HepG2 (cell line): ENCODE measurements at regions not wholly inside any gene's neighbourhood (a gene's known extent, or its start where the extent isn't known, plus 50 kb on each side); places are given as distances from the start of the nearest gene placed in this dataset.
"Not testable (repeated sequence)": the region's sequence is repeated elsewhere in the genome, so short reads cannot be mapped to it uniquely, and the experiment has no call there.

Experiments used
- ATAC-seq: fragments of 200-7000 bp; cut with Tn5 transposase; 3 replicates; pipeline ENCODE4 v1.9.1; 2020; ENCODE audit warnings: mild to moderate bottlenecking, moderate library complexity
- BruUV-seq: library from RNA; stranded (reverse); fragments of 400-500 nt; replicated peaks from 2 replicates; lab custom pipeline; 2021; lab: Mats Ljungman, UMichigan
- CTCF ChIA-PET: fragments of 300-600 bp; formaldehyde crosslinking; extraction: SDS; loops from one replicate; lab custom pipeline; 2021; ENCODE audit warnings: low total read pairs, inconsistent platforms, low intra/inter-chr PET ratio; lab: Yijun Ruan, JAX
- POLR2A ChIA-PET: fragments of 350-600 bp; sonication (Branson Sonifier 250); formaldehyde crosslinking; loops from one replicate; lab custom pipeline; 2020; ENCODE audit warnings: antibody characterized with exemption, inconsistent platforms; lab: Yijun Ruan, JAX
- DNase-seq: peaks from one replicate; pipeline ENCODE4 v3.0.0-alpha.2; 2015; ENCODE audit warnings: low spot score
- FAIRE-seq: peaks from 3 replicates; lab custom pipeline; 2011; peaks lifted over from hg19 to GRCh38; lab: Jason Lieb, UNC
- H2AFZ ChIP-seq: one replicate; pipeline ENCODE4 v1.6.1; 2011; ENCODE audit warnings: low read length, inconsistent platforms
- H3K27ac ChIP-seq: fragments of 300-600 bp; 3 replicates; pipeline ENCODE4 v1.8.0; 2011; ENCODE audit warnings: mixed run types, mild to moderate bottlenecking, mixed read lengths, low read length, inconsistent platforms; ENCODE audit not compliant: insufficient read depth; ENCODE audit errors: extremely low read length
- H3K27me3 ChIP-seq, 2 experiments: fragments of 200-600 bp in 1 of 2; 2 replicates in 1 of 2; 3 replicates in 1 of 2; pipeline versions ENCODE4 v1.6.0 to v1.8.0; 2011; ENCODE audit warnings: low read length in 2 of 2, mild to moderate bottlenecking in 2 of 2, moderate library complexity in 2 of 2, inconsistent platforms in 1 of 2; ENCODE audit not compliant: insufficient read depth in 2 of 2, control insufficient read depth in 1 of 2
- H3K36me3 ChIP-seq, 2 experiments: fragments of 200-600 bp in 1 of 2; replicated peaks in 1 of 2; 2 replicates in 1 of 2; 3 replicates in 1 of 2; pipeline versions ENCODE4 v1.5.1 to v1.8.0; 2011; ENCODE audit warnings: low read length in 2 of 2, inconsistent platforms in 1 of 2; ENCODE audit not compliant: insufficient read depth in 2 of 2, control insufficient read depth in 1 of 2
- H3K4me1 ChIP-seq: 2 replicates; pipeline ENCODE4 v1.5.1; 2012; ENCODE audit warnings: low read length, inconsistent platforms; ENCODE audit not compliant: insufficient read depth
- H3K4me2 ChIP-seq: 2 replicates; pipeline ENCODE4 v1.6.0; 2011; ENCODE audit warnings: low read depth, low read length, inconsistent platforms
- H3K4me3 ChIP-seq, 3 experiments: fragments of 200-600 bp in 1 of 3; sonication (generic), shearing (Covaris generic) in 1 of 3; replicated peaks in 1 of 3; 2 replicates each; pipeline ENCODE4 v1.5.1; 2011 to 2016; ENCODE audit warnings: low read length in 3 of 3, inconsistent platforms in 2 of 3, low read depth in 2 of 3, mild to moderate bottlenecking in 2 of 3, control low read depth in 1 of 3, mixed read lengths in 1 of 3; ENCODE audit not compliant: insufficient read depth in 1 of 3
- H3K79me2 ChIP-seq: one replicate; pipeline ENCODE4 v1.6.1; 2011; ENCODE audit warnings: low read length, inconsistent platforms; ENCODE audit not compliant: insufficient read depth
- H3K9ac ChIP-seq: 2 replicates; pipeline ENCODE4 v1.6.0; 2011; ENCODE audit warnings: mild to moderate bottlenecking, low read depth, low read length, inconsistent platforms; ENCODE audit not compliant: insufficient read depth
- H3K9me3 ChIP-seq: 2 replicates; pipeline ENCODE4 v1.5.1; 2012; ENCODE audit warnings: mild to moderate bottlenecking, low read length
- H4K20me1 ChIP-seq: 2 replicates; pipeline ENCODE4 v1.6.0; 2011; ENCODE audit warnings: inconsistent platforms, mild to moderate bottlenecking, low read length, moderate library complexity; ENCODE audit not compliant: insufficient read depth
- FOXA1 ChIP-seq, 2 experiments: fragments of 450-650 bp in 1 of 2; sonication (generic) in 1 of 2; formaldehyde crosslinking in 1 of 2; IDR thresholded peaks; 2 replicates each; pipeline versions ENCODE4 v1.4.0 to v1.6.1; 2016 to 2020; ENCODE audit warnings: missing genetic modification reagents in 1 of 2
- TAF1 ChIP-seq: sonication (generic); formaldehyde crosslinking; IDR thresholded peaks from 2 replicates; pipeline ENCODE4 v1.4.0; 2020; ENCODE audit warnings: missing genetic modification reagents
- WGBS: methylation state at CpG from one replicate; pipeline ENCODE4 v1.1.6; 2017; ENCODE audit warnings: low lambda C conversion rate; 5-methylcytosine and 5-hydroxymethylcytosine counted together
- in situ Hi-C: cut with HindIII; loops from 2 replicates; pipeline ENCODE4 v1.10.0; 2017; ENCODE audit warnings: low pct_unique_long_range_greater_than_20kb; ENCODE audit not compliant: extremely low pct_ligation_motif_present
- intact Hi-C: fragments of 100-400 bp; cut with micrococcal nuclease; formaldehyde crosslinking; loops from one replicate; pipeline ENCODE4 v1.10.0; 2022; ENCODE audit not compliant: unreplicated experiment
- TF ChIP-seq, protein P1 (sequence below): sonication (generic); formaldehyde crosslinking; IDR thresholded peaks from 2 replicates; pipeline ENCODE4 v1.4.0; 2020; ENCODE audit warnings: missing genetic modification reagents, borderline replicate concordance

DNA sequence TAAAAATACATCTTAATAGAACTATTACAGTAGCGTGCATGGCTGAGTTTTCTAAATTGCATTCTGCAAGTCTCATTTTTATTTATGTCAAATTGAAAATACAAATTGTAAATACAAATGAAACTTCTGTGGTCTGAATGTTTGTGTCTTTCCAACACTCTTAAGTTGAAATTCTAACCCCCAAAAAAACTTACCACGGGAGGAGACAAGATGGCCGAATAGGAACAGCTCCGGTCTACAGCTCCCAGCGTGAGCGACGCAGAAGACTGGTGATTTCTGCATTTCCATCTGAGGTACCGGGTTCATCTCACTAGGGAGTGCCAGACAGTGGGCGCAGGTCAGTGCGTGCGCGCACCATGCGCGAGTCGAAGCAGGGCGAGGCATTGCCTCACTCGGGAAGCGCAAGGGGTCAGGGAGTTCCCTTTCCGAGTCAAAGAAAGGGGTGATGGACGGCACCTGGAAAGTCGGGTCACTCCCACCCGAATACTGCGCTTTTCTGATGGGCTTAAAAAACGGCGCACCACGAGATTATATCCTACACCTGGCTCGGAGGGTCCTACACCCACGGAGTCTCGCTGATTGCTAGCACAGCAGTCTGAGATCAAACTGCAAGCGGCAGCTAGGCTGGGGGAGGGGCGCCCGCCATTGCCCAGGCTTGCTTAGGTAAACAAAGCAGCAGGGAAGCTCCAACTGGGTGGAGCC is 83.9 kb upstream of the PAM start:
- FAIRE-seq; CTCF ChIA-PET; H3K27me3 ChIP-seq; H3K36me3 ChIP-seq; ATAC-seq; H4K20me1 ChIP-seq; H3K9me3 ChIP-seq; H3K27ac ChIP-seq; DNase-seq; H3K79me2 ChIP-seq; intact Hi-C loops; in situ Hi-C loops; POLR2A ChIA-PET; H3K4me1 ChIP-seq; TF ChIP-seq FOXA1 (IDR thresholded peaks at IDR 0.05): not testable (repeated sequence)
- 57% methylated on average over 22 of the region's 32 CpGs for WGBS
- Histone ChIP-seq H2AFZ (peak overlapping the region; percentile 57), H3K4me3 (peak overlapping the region; percentile 47 to 54 (median 48)), H3K4me2 (peak overlapping the region; percentile 57), H3K9ac (peak overlapping the region; percentile 22)
- TF ChIP-seq, protein P1, sequence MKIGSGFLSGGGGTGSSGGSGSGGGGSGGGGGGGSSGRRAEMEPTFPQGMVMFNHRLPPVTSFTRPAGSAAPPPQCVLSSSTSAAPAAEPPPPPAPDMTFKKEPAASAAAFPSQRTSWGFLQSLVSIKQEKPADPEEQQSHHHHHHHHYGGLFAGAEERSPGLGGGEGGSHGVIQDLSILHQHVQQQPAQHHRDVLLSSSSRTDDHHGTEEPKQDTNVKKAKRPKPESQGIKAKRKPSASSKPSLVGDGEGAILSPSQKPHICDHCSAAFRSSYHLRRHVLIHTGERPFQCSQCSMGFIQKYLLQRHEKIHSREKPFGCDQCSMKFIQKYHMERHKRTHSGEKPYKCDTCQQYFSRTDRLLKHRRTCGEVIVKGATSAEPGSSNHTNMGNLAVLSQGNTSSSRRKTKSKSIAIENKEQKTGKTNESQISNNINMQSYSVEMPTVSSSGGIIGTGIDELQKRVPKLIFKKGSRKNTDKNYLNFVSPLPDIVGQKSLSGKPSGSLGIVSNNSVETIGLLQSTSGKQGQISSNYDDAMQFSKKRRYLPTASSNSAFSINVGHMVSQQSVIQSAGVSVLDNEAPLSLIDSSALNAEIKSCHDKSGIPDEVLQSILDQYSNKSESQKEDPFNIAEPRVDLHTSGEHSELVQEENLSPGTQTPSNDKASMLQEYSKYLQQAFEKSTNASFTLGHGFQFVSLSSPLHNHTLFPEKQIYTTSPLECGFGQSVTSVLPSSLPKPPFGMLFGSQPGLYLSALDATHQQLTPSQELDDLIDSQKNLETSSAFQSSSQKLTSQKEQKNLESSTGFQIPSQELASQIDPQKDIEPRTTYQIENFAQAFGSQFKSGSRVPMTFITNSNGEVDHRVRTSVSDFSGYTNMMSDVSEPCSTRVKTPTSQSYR (CRISPR knock-in tag): peak; percentile 72; the same call in 1 of the 2 replicates
- TF ChIP-seq TAF1 (CRISPR knock-in tag): peak; percentile 14; the same call in 1 of the 2 replicates
- TF ChIP-seq FOXA1 (CRISPR knock-in tag; IDR thresholded peaks at IDR 0.05): peak; percentile 33; the same call in 1 of the 2 replicates
- BruUV-seq: TSS peak; percentile 73
